PC-9 (cell line): ENCODE measurements at regions not wholly inside any gene's neighbourhood (a gene's known extent, or its start where the extent isn't known, plus 50 kb on each side); places are given as distances from the start of the nearest gene placed in this dataset.

Source experiments
- BruUV-seq: library from RNA; stranded (reverse); fragments of 400-500 nt; replicated peaks from 2 replicates; lab custom pipeline; 2021; lab: Mats Ljungman, UMichigan
- CTCF ChIA-PET: fragments of 300-600 bp; sonication (Branson Sonifier 250); formaldehyde crosslinking; loops from one replicate; lab custom pipeline; 2022; ENCODE audit warnings: antibody characterized with exemption; lab: Charles Lee
- POLR2A ChIA-PET: fragments of 300-600 bp; sonication (Branson Sonifier 250); formaldehyde crosslinking; loops from one replicate; lab custom pipeline; 2022; ENCODE audit warnings: antibody characterized with exemption; ENCODE audit not compliant: unreplicated experiment; lab: Charles Lee
- DNase-seq, 2 experiments: peaks; one replicate each; pipeline versions ENCODE4 v3.0.0 to v3.0.0-alpha.2; 2015 to 2022; ENCODE audit warnings: mixed read lengths in 1 of 2
- H2AFZ ChIP-seq: fragments of 200-600 bp; sonication (generic); 2 replicates; pipeline ENCODE4 v1.8.1; 2017; ENCODE audit warnings: antibody characterized with exemption
- H3F3A ChIP-seq: fragments of 200-600 bp; sonication (generic); 2 replicates; pipeline ENCODE4 v1.8.1; 2017; ENCODE audit warnings: antibody characterized with exemption, mild to moderate bottlenecking, low read depth; ENCODE audit not compliant: insufficient read depth
- H3K27ac ChIP-seq: fragments of 200-600 bp; sonication (generic); 2 replicates; pipeline ENCODE4 v1.6.1; 2016; ENCODE audit warnings: mixed run types
- H3K27me3 ChIP-seq: fragments of 200-600 bp; sonication (generic); 2 replicates; pipeline ENCODE4 v1.6.1; 2016; ENCODE audit warnings: low read depth, mixed run types; ENCODE audit not compliant: insufficient read depth
- H3K36me3 ChIP-seq: fragments of 200-600 bp; sonication (generic); 2 replicates; pipeline ENCODE4 v1.6.1; 2016; ENCODE audit warnings: low read depth, mixed run types
- H3K4me1 ChIP-seq: fragments of 200-600 bp; sonication (generic); replicated peaks from 2 replicates; pipeline ENCODE4 v1.6.1; 2016; ENCODE audit warnings: mixed run types; ENCODE audit not compliant: insufficient read depth
- H3K4me2 ChIP-seq: fragments of 200-600 bp; sonication (generic); 2 replicates; pipeline ENCODE4 v1.6.1; 2017; ENCODE audit warnings: mixed run types
- H3K4me3 ChIP-seq: fragments of 200-600 bp; sonication (generic); 2 replicates; pipeline ENCODE4 v1.6.1; 2016; ENCODE audit warnings: mixed run types
- H3K79me2 ChIP-seq: fragments of 200-600 bp; sonication (generic); 2 replicates; pipeline ENCODE4 v1.6.1; 2017; ENCODE audit warnings: low read depth, mixed run types
- H3K9me2 ChIP-seq: fragments of 200-600 bp; sonication (generic); 2 replicates; pipeline ENCODE4 v1.8.1; 2017; ENCODE audit warnings: mild to moderate bottlenecking; ENCODE audit not compliant: insufficient read depth
- H3K9me3 ChIP-seq: fragments of 200-600 bp; sonication (generic); 2 replicates; pipeline ENCODE4 v1.8.1; 2016; ENCODE audit warnings: low read depth; ENCODE audit not compliant: insufficient read depth
- H4K20me1 ChIP-seq: fragments of 200-600 bp; sonication (generic); 2 replicates; pipeline ENCODE4 v1.8.1; 2017; ENCODE audit not compliant: insufficient read depth
- CTCF ChIP-seq: fragments of 200-600 bp; sonication (generic); conservative IDR thresholded peaks from 2 replicates; pipeline ENCODE4 v1.6.1; 2017; ENCODE audit warnings: mixed run types, antibody characterized with exemption, mild to moderate bottlenecking, moderate library complexity
- EZH2 ChIP-seq: fragments of 200-600 bp; sonication (generic); IDR thresholded peaks from 2 replicates; pipeline ENCODE4 v1.8.0; 2017; ENCODE audit warnings: antibody characterized with exemption, low read depth
- intact Hi-C: fragments of 100-400 bp; cut with micrococcal nuclease; formaldehyde crosslinking; loops from one replicate; pipeline ENCODE4 v1.10.0; 2022; ENCODE audit not compliant: unreplicated experiment

DNA sequence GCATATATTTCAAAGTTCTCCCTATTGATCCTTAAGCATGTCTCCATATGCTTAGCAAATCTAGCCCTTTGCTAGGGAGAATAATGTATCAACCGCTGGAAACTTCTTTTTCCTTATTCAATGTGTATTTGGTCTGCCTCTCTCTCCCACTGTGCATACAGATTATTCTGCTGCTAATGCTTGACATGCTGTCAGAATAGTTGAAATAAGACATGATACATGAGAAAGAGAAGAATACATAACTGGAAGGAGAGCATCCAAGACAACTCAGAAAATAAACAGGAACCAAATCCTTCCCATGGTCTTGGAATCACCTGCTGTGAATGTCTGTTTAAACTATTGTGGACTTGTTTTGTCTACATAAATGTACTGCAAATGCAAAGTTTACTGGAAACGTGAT is 1103.0 kb downstream of the EFNB2 start:
- no peaks in the 10 kb centered on the region for H3F3A ChIP-seq
- H4K20me1 ChIP-seq: no peaks in the 10 kb centered on the region
- no TSS peak for BruUV-seq
- H3K9me2 ChIP-seq: 0 out of 2 replicates have a peak, but pooled peaks cover 2% of the 10 kb centered on the region
- TF ChIP-seq CTCF: no peak
- no peak for TF ChIP-seq EZH2
- intact Hi-C loops: no loop called here
- ChIA-PET CTCF (no interaction called here), POLR2A (no interaction called here)
- no peak overlapping the region for H2AFZ ChIP-seq
- H3K4me1 ChIP-seq: no peaks in the 10 kb centered on the region
- no peak overlapping the region for H3K27ac ChIP-seq
- H3K4me3 ChIP-seq: no peak overlapping the region
- no peaks in the 10 kb centered on the region for H3K36me3 ChIP-seq
- no peaks in the 10 kb centered on the region for H3K79me2 ChIP-seq
- H3K9me3 ChIP-seq: no peaks in the 10 kb centered on the region
- DNase-seq: no peak
- H3K27me3 ChIP-seq: no peaks in the 10 kb centered on the region
- H3K4me2 ChIP-seq: no peak overlapping the region

DNA sequence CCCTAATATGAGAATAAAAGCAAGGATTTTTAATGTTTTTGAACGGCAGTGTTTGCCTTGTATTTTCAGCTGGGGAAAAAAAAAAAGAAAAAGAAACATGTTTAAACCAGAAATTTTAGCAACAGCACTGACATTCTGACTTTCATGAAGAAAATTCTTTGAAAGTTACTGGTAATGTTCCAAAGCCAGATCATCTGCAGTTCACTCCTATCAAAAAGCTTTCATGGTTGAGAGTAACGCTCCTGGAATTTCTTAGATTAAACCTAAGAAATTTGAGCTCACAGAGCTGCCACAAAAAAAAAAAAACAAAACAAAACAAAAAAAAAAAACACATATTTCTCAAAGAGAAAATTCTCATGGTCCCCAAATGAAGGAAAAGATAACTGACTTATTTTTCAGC is 1106.7 kb downstream of the EFNB2 start:
- intact Hi-C loops: no loop called here
- Histone ChIP-seq H3K4me3 (no peak overlapping the region), H3K79me2 (no peaks in the 10 kb centered on the region), H3K4me1 (no peaks in the 10 kb centered on the region), H3K9me3 (no peaks in the 10 kb centered on the region), H3K4me2 (no peak overlapping the region), H3K36me3 (no peaks in the 10 kb centered on the region), H3K9me2 (0 out of 2 replicates have a peak, but pooled peaks cover 7% of the 10 kb centered on the region), H3K27ac (no peak overlapping the region), H3K27me3 (no peaks in the 10 kb centered on the region), H3F3A (no peaks in the 10 kb centered on the region), H4K20me1 (no peaks in the 10 kb centered on the region), H2AFZ (no peak overlapping the region)
- no TSS peak for BruUV-seq
- TF ChIP-seq CTCF (no peak), EZH2 (no peak)
- ChIA-PET CTCF (no interaction called here), POLR2A (no interaction called here)
- DNase-seq: no peak

DNA sequence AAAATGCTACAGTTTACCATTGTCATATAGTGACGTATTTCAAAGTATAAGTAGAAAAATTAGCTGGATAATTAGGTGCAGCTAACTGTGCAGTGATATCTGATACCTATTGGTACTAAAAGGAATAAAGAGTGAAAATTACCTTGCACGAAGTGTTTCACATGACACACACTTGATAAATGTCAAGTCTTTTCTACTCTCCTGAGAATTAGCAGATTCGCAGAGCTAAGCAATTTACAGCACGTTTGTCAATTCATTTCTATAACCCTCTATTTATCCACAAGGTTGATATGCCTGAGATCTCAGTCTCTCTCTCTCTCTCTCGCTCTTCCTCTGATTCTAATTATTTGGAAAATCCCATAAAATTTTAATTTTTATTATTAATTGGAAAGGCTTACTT is 1109.0 kb downstream of the EFNB2 start:
- no peak overlapping the region for H3K4me2 ChIP-seq
- H3K9me2 ChIP-seq: 0 out of 2 replicates have a peak, but pooled peaks cover 7% of the 10 kb centered on the region
- TF ChIP-seq CTCF (no peak), EZH2 (no peak)
- H3F3A ChIP-seq: no peaks in the 10 kb centered on the region
- intact Hi-C loops: no loop called here
- no peak overlapping the region for H3K4me3 ChIP-seq
- no peaks in the 10 kb centered on the region for H3K4me1 ChIP-seq
- ChIA-PET POLR2A (no interaction called here), CTCF (no interaction called here)
- no peaks in the 10 kb centered on the region for H3K27me3 ChIP-seq
- H4K20me1 ChIP-seq: no peaks in the 10 kb centered on the region
- H3K36me3 ChIP-seq: no peaks in the 10 kb centered on the region
- no peak overlapping the region for H2AFZ ChIP-seq
- no peak for DNase-seq
- no TSS peak for BruUV-seq
- H3K27ac ChIP-seq: no peak overlapping the region
- H3K9me3 ChIP-seq: no peaks in the 10 kb centered on the region
- no peaks in the 10 kb centered on the region for H3K79me2 ChIP-seq
